ENCODE measurements at regions not wholly inside any gene's neighbourhood (a gene's known extent, or its start where the extent isn't known, plus 50 kb on each side); places are given as distances from the start of the nearest gene placed in this dataset.

DNA sequence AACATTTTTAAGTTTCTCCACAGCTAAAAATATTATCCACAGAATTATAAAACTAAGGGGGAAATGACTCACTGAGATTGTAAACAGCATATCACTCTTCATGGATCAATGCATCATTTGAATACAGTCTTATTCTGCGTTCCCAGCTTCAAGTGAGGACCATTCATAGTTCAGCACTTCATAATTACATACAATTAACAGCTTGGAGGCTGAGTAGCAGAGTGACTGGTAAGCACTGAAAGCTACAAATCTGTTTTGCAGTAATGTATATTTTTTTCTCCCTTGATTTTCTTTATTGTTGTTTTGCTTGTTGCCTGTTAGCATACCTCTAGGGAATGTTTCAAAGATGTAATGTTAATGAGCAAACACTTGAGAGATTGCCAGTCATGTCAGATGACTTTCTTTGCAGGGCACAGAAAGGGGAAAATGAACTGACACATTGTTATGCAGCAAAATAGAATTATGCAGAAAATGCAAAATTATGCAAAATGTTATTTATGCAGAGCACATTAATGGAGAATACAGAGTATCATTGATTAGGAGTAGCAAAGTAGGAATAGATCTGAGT is 138.6 kb downstream of the RPS29 start:
- TF ChIP-seq FOXM1 (IDR thresholded peaks at IDR 0.05; ENCODE audit: borderline replicate concordance) (no peak), LEF1 (IDR thresholded peaks at IDR 0.05; ENCODE audit: borderline replicate concordance) (no peak), SUZ12 (IDR thresholded peaks at IDR 0.05) (no peak), FOXK2 (IDR thresholded peaks at IDR 0.05) (no peak), ZNF384 (IDR thresholded peaks at IDR 0.05) (no peak), HDGF (IDR thresholded peaks at IDR 0.05; ENCODE audit: borderline replicate concordance) (no peak), TARDBP (IDR thresholded peaks at IDR 0.05) (no peak), ARNT (IDR thresholded peaks at IDR 0.05) (no peak), ELF4 (IDR thresholded peaks at IDR 0.05) (no peak), NFRKB (IDR thresholded peaks at IDR 0.05) (no peak)
- TF ChIP-seq, protein P1, sequence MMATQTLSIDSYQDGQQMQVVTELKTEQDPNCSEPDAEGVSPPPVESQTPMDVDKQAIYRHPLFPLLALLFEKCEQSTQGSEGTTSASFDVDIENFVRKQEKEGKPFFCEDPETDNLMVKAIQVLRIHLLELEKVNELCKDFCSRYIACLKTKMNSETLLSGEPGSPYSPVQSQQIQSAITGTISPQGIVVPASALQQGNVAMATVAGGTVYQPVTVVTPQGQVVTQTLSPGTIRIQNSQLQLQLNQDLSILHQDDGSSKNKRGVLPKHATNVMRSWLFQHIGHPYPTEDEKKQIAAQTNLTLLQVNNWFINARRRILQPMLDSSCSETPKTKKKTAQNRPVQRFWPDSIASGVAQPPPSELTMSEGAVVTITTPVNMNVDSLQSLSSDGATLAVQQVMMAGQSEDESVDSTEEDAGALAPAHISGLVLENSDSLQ (IDR thresholded peaks at IDR 0.05): no peak
- DNase-seq (ENCODE audit: extremely low spot score): no peak
- CTCF ChIA-PET: interaction anchor here (1.4 to 3.6 kb wide), 2 partner anchors 14 to 20 kb away, joined by 4 to 16 read pairs; no protein-coding TSS in a partner anchor
- POLR2A ChIA-PET: no interaction called here

DNA sequence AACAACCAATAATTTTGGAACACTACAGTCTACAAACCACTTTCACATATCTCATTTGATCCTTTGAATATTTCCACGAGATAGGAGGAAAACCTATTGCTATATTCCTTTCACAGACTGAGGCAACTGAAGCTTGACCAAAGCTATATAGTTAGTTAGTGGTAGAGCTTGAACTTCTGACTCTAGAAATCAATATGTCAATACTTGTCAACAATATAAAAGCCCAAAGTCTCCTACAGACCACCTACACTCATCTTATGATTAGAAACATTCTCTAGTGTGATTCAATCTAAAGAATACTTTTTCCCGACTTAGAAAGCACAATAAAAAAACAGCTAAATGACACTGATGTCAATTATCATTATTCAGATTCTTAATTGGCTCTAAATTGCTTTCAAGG is 139.4 kb downstream of the RPS29 start:
- DNase-seq (ENCODE audit: extremely low spot score): no peak
- CTCF ChIA-PET: interaction anchor here (1.4 to 3.6 kb wide), 2 partner anchors 15 to 21 kb away, joined by 4 to 16 read pairs; no protein-coding TSS in a partner anchor
- POLR2A ChIA-PET: no interaction called here
- TF ChIP-seq SUZ12 (IDR thresholded peaks at IDR 0.05) (no peak), LEF1 (IDR thresholded peaks at IDR 0.05; ENCODE audit: borderline replicate concordance) (no peak), NFRKB (IDR thresholded peaks at IDR 0.05) (no peak), FOXK2 (IDR thresholded peaks at IDR 0.05) (no peak), BHLHE40 (IDR thresholded peaks at IDR 0.05; ENCODE audit: borderline replicate concordance) (no peak), ELF4 (IDR thresholded peaks at IDR 0.05) (no peak), L3MBTL2 (conservative IDR thresholded peaks at IDR 0.05) (no peak), HDGF (IDR thresholded peaks at IDR 0.05; ENCODE audit: borderline replicate concordance) (no peak), SP1 (IDR thresholded peaks at IDR 0.05) (no peak), FOXA1 (IDR thresholded peaks at IDR 0.05) (no peak), CTBP1 (IDR thresholded peaks at IDR 0.05; ENCODE audit: borderline replicate concordance) (no peak), FOXM1 (IDR thresholded peaks at IDR 0.05; ENCODE audit: borderline replicate concordance) (no peak), ZNF384 (IDR thresholded peaks at IDR 0.05) (no peak), TARDBP (IDR thresholded peaks at IDR 0.05) (no peak)
- TF ChIP-seq, protein P1 (IDR thresholded peaks at IDR 0.05): no peak

DNA sequence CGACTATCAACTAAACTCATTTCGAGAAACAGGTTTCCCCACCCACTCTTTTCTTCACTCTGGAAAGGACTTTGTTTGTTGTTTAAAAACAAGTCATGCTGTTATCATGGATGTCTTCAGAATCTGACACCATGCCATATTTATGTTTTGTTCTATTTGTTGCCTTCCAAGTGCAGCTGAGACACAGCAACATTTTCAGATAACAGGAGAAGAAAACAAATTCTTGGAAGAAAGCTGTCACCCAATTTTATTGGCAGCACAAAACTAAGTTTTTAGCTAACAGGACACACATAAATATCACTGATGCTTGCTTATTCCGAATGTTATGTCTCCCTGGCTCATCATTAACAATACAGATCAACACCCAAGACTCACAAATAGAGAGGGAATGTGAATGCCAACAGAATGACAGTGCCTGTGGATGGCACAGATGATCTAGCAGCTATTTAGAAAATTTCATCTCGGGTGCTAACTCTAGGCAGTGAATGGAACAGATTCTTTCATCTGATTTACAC is 147.9 kb downstream of the RPS29 start:
- no peak for DNase-seq (ENCODE audit: extremely low spot score)
- POLR2A ChIA-PET: no interaction called here
- CTCF ChIA-PET: interaction anchor here (1.9 kb wide), 1 partner anchor 24 kb away, joined by 5 read pairs; no protein-coding TSS in a partner anchor
- no peak for TF ChIP-seq FOXK2 (IDR thresholded peaks at IDR 0.05)
- TF ChIP-seq, protein P1 (IDR thresholded peaks at IDR 0.05): no peak
- TF ChIP-seq BHLHE40 (IDR thresholded peaks at IDR 0.05; ENCODE audit: borderline replicate concordance): no peak
- no peak for TF ChIP-seq HDGF (IDR thresholded peaks at IDR 0.05; ENCODE audit: borderline replicate concordance)
- TF ChIP-seq ZNF384 (IDR thresholded peaks at IDR 0.05): no peak
- no peak for TF ChIP-seq NFRKB (IDR thresholded peaks at IDR 0.05)
- no peak for TF ChIP-seq ELF4 (IDR thresholded peaks at IDR 0.05)
- no peak for TF ChIP-seq SUZ12 (IDR thresholded peaks at IDR 0.05)
- no peak for TF ChIP-seq TARDBP (IDR thresholded peaks at IDR 0.05)
- TF ChIP-seq ARNT (IDR thresholded peaks at IDR 0.05): no peak
- TF ChIP-seq SP1 (IDR thresholded peaks at IDR 0.05): no peak
- TF ChIP-seq CTBP1 (IDR thresholded peaks at IDR 0.05; ENCODE audit: borderline replicate concordance): no peak
- TF ChIP-seq FOXA1 (IDR thresholded peaks at IDR 0.05): no peak
- no peak for TF ChIP-seq L3MBTL2 (conservative IDR thresholded peaks at IDR 0.05)
- no peak for TF ChIP-seq LEF1 (IDR thresholded peaks at IDR 0.05; ENCODE audit: borderline replicate concordance)
- no peak for TF ChIP-seq FOXM1 (IDR thresholded peaks at IDR 0.05; ENCODE audit: borderline replicate concordance)

DNA sequence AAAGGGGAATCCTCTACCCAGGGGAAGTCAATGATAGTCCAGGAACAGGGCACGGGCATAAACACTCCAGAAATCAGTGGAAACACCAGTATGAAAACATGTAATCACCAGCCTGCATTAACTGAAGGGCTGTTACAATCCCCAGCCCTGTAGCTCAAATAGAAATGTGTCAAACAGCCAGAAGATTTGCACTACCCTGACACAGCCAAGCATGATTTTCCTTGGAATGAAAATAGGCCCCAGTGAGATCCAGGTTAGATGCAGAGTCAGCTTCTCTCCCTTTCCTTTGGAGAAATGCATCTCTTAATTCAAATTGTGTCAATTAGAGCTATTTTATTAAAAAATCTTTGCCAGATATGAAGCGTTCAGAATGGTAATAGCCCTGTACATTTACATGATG is 158.1 kb downstream of the RPS29 start:
- DNase-seq (ENCODE audit: extremely low spot score): no peak
- TF ChIP-seq ZNF384 (IDR thresholded peaks at IDR 0.05) (no peak), ARNT (IDR thresholded peaks at IDR 0.05) (no peak), HDGF (IDR thresholded peaks at IDR 0.05; ENCODE audit: borderline replicate concordance) (no peak), FOXA1 (IDR thresholded peaks at IDR 0.05) (no peak), LEF1 (IDR thresholded peaks at IDR 0.05; ENCODE audit: borderline replicate concordance) (no peak), TARDBP (IDR thresholded peaks at IDR 0.05) (no peak), FOXM1 (IDR thresholded peaks at IDR 0.05; ENCODE audit: borderline replicate concordance) (no peak)
- POLR2A ChIA-PET: interaction anchor here (1.0 kb wide), 1 partner anchor 684 kb away, joined by 3 read pairs; no protein-coding TSS in a partner anchor
- CTCF ChIA-PET: no interaction called here

DNA sequence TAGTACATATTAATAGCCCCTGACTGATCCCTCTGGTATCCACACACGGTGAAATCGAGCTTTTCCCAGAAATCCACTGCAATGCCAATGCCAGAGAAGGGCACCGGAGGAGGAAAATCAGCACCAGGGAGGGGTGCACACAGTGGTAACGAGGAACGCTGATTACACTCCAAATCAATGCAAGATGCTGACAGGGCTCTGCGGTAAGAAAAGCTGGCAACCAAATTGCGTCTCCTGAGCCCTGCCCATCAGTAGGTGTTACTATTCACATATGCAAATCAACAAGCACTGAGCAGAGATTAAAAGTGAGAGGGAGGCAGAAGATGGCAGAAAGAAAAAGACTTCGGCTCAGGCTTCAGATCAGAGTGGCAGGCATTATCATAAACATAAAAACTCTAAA is 159.1 kb downstream of the RPS29 start:
- TF ChIP-seq BHLHE40 (IDR thresholded peaks at IDR 0.05; ENCODE audit: borderline replicate concordance): no peak
- TF ChIP-seq TARDBP (IDR thresholded peaks at IDR 0.05): no peak
- no peak for TF ChIP-seq ELF4 (IDR thresholded peaks at IDR 0.05)
- TF ChIP-seq FOXA1 (IDR thresholded peaks at IDR 0.05): no peak
- TF ChIP-seq L3MBTL2 (conservative IDR thresholded peaks at IDR 0.05): no peak
- no peak for TF ChIP-seq FOXM1 (IDR thresholded peaks at IDR 0.05; ENCODE audit: borderline replicate concordance)
- no peak for TF ChIP-seq SUZ12 (IDR thresholded peaks at IDR 0.05)
- no peak for TF ChIP-seq CTBP1 (IDR thresholded peaks at IDR 0.05; ENCODE audit: borderline replicate concordance)
- TF ChIP-seq LEF1 (IDR thresholded peaks at IDR 0.05; ENCODE audit: borderline replicate concordance): no peak
- TF ChIP-seq ARNT (IDR thresholded peaks at IDR 0.05): no peak
- no peak for TF ChIP-seq HDGF (IDR thresholded peaks at IDR 0.05; ENCODE audit: borderline replicate concordance)
- TF ChIP-seq, protein P1 (IDR thresholded peaks at IDR 0.05): no peak
- no peak for TF ChIP-seq FOXK2 (IDR thresholded peaks at IDR 0.05)
- TF ChIP-seq NFRKB (IDR thresholded peaks at IDR 0.05): no peak
- no peak for TF ChIP-seq ZNF384 (IDR thresholded peaks at IDR 0.05)
- CTCF ChIA-PET: no interaction called here

More for the DNA sequence above, 159.1 kb downstream of the RPS29 start:
- POLR2A ChIA-PET: no interaction called here
- no peak for DNase-seq (ENCODE audit: extremely low spot score)

All from HEK293T (cell line).